ENCODE measurements at regions not wholly inside any gene's neighbourhood (a gene's known extent, or its start where the extent isn't known, plus 50 kb on each side); places are given as distances from the start of the nearest gene placed in this dataset.
"Not testable (repeated sequence)": the region's sequence is repeated elsewhere in the genome, so short reads cannot be mapped to it uniquely, and the experiment has no call there.

GRCh38 chr6:81562169-81562568 is 190.3 kb downstream of the TENT5A start:
- DNase-seq (ENCODE audit: low read depth): no peak

GRCh38 chr6:81561731-81562130 is 190.8 kb downstream of the TENT5A start:
- no peak for DNase-seq (ENCODE audit: low read depth)

- DNase-seq (ENCODE audit: low read depth): no peak
Observed at GRCh38 chr6:81561071-81561564, 191.4 kb downstream of the TENT5A start.

GRCh38 chr6:81557811-81558210 is 194.7 kb downstream of the TENT5A start:
- no peak for DNase-seq (ENCODE audit: low read depth)

GRCh38 chr6:81556551-81556950 is 195.9 kb downstream of the TENT5A start:
- no peak for DNase-seq (ENCODE audit: low read depth)

- DNase-seq (ENCODE audit: low read depth): no peak
Observed at GRCh38 chr6:81553216-81553615, 199.3 kb downstream of the TENT5A start.

GRCh38 chr6:81552644-81553043 is 199.8 kb downstream of the TENT5A start:
- DNase-seq (ENCODE audit: low read depth): no peak

GRCh38 chr6:81547149-81547548 is 205.3 kb downstream of the TENT5A start:
- no peak for DNase-seq (ENCODE audit: low read depth)

GRCh38 chr6:81534934-81535465 is 217.5 kb downstream of the TENT5A start:
- no peak for DNase-seq (ENCODE audit: low read depth)

GRCh38 chr6:81531869-81532561 is 220.5 kb downstream of the TENT5A start:
- no peak for DNase-seq (ENCODE audit: low read depth)

- DNase-seq (ENCODE audit: low read depth): no peak
Observed at GRCh38 chr6:81517455-81517854, 235.0 kb downstream of the TENT5A start.

GRCh38 chr6:81515562-81516453 is 236.7 kb downstream of the TENT5A start:
- DNase-seq (ENCODE audit: low read depth): no peak

- DNase-seq (ENCODE audit: low read depth): not testable (repeated sequence)
Observed at GRCh38 chr6:81514195-81514594, 238.3 kb downstream of the TENT5A start.

GRCh38 chr6:81511423-81511822 is 241.1 kb downstream of the TENT5A start:
- no peak for DNase-seq (ENCODE audit: low read depth)

- no peak for DNase-seq (ENCODE audit: low read depth)
Observed at GRCh38 chr6:81495999-81496398, 256.5 kb downstream of the TENT5A start.

- DNase-seq (ENCODE audit: low read depth): no peak
Observed at GRCh38 chr6:81491454-81492101, 260.9 kb downstream of the TENT5A start.

- DNase-seq (ENCODE audit: low read depth): no peak
Observed at GRCh38 chr6:81487489-81487888, 265.0 kb downstream of the TENT5A start.

- no peak for DNase-seq (ENCODE audit: low read depth)
Observed at GRCh38 chr6:81486234-81486633, 266.2 kb downstream of the TENT5A start.

GRCh38 chr6:81485395-81485794 is 267.1 kb downstream of the TENT5A start:
- no peak for DNase-seq (ENCODE audit: low read depth)

- DNase-seq (ENCODE audit: low read depth): no peak
Observed at GRCh38 chr6:81484251-81484650, 268.2 kb downstream of the TENT5A start.

- DNase-seq (ENCODE audit: low read depth): no peak
Observed at GRCh38 chr6:81480139-81480538, 272.3 kb downstream of the TENT5A start.

- DNase-seq (ENCODE audit: low read depth): no peak
Observed at GRCh38 chr6:81476881-81477280, 275.6 kb downstream of the TENT5A start.

All from stimulated activated CD8-positive, alpha-beta memory T cell treated with anti-CD3 and anti-CD28 coated beads, Interleukin-12 subunit alpha, Interleukin-12 subunit beta, amount 100 ng/mL, for 4 hours (primary cell).